Activated T-cell treated with anti-CD3 and anti-CD28 coated beads, Interleukin-2, amount 50 U/mL, for 24 hours (primary cell): ENCODE measurements at regions not wholly inside any gene's neighbourhood (a gene's known extent, or its start where the extent isn't known, plus 50 kb on each side); places are given as distances from the start of the nearest gene placed in this dataset.
"Not testable (repeated sequence)": the region's sequence is repeated elsewhere in the genome, so short reads cannot be mapped to it uniquely, and the experiment has no call there.

Experiments
- DNase-seq: peaks from one replicate; pipeline ENCODE4 v3.0.0-alpha.2; 2020
- H3K27ac Mint-ChIP-seq: 2 replicates; pipeline ENCODE4 v1.8.0; 2020; ENCODE audit warnings: mild to moderate bottlenecking, mixed read lengths
- H3K27me3 Mint-ChIP-seq: 2 replicates; pipeline ENCODE4 v1.8.0; 2020; ENCODE audit warnings: mixed read lengths
- H3K36me3 Mint-ChIP-seq: 2 replicates; pipeline ENCODE4 v1.8.0; 2020; ENCODE audit warnings: low read depth, mixed read lengths
- H3K4me1 Mint-ChIP-seq: 2 replicates; pipeline ENCODE4 v1.8.0; 2020; ENCODE audit warnings: low read depth, mixed read lengths
- H3K4me3 Mint-ChIP-seq: 2 replicates; pipeline ENCODE4 v1.8.0; 2020; ENCODE audit warnings: mild to moderate bottlenecking, moderate library complexity, mixed read lengths
- H3K9me3 Mint-ChIP-seq: 2 replicates; pipeline ENCODE4 v1.8.0; 2020; ENCODE audit warnings: mixed read lengths

DNA sequence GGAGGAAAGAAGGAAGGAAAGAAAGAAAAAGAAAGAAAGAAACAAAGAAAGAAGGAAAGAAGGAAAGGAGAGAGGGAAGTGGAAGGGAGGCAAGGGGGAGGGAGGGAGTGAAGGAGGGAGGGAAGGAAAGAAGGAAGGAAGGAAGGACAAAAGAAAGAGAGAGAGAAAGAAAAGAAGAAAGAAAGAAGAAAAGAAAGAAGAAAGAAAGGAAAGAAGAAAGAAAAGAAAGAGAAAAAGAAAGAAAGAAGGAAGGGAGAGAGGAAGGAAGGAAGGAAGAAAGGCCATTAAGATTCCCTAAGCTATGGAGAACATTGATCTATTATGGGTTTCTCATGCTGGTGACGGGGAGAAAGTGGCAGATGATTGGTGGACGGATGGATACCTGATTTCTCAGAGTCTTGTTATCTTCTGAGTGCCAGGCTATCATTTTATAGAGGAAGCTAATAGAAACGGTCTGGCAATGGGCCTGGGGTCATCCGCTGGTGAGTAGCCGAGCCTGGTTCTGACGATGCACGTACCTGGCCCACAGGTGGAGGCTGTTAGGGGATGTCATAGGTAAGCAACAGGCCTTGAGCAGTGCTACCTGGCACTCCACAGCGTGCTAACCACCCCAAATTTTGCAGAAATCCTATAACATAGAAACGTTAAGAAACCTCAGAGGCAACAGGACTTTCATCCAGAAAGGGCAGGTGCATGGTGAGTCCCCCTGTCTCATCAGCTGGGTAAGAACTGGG is 142.9 kb downstream of the SHOX start:
- Mint-ChIP-seq H3K4me3 (no peak overlapping the region), H3K9me3 (no peaks in the 10 kb centered on the region), H3K27ac (no peak overlapping the region)

DNA sequence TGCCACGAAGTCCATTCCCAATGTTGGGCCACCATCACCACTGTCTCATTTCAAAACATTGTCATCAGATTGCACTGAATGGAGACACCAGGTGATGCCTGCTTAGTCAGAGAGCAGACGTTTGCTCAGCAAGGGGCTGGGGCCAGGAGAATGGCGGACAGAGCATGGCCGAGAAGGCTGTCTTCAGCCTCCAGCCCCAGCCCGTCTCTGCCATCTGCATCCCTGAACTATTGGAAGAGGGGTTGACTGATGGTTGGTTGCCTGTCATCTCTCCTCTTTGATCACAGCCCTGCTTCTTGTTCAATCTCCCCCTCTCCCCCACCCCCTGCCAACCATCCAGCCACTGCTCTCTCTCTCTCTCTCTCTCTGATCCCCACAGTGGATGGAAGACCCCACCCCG is 140.9 kb downstream of the SHOX start:
- Mint-ChIP-seq H3K27me3 (peaks cover 3% of the 10 kb centered on the region), H3K27ac (no peak overlapping the region), H3K9me3 (peaks cover 5% of the 10 kb centered on the region), H3K4me3 (no peak overlapping the region), H3K4me1 (no peaks in the 10 kb centered on the region), H3K36me3 (no peaks in the 10 kb centered on the region)
- no peak for DNase-seq

More for the DNA sequence above, 142.9 kb downstream of the SHOX start:
- Mint-ChIP-seq H3K4me1 (no peaks in the 10 kb centered on the region), H3K36me3 (no peaks in the 10 kb centered on the region), H3K27me3 (peaks cover 3% of the 10 kb centered on the region)
- no peak for DNase-seq

DNA sequence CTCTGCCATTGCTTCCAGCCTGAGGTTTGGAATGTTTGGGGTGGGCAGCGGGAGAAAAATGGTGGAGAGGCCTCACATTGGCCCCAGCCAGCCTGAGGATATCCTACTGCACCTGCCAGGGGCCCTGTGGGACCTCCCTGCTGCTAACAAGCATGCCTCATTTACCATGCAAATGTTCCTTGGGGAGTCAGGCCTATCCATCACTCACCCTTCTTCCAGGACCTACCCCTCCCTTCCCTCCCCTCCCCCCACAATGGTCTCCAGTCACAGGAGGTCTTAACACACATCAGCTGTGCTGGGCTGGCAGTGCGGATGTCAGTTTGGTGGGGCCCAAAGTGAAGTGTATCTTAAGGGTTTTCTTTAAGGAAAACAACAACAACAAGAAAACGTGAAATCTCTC is 139.2 kb downstream of the SHOX start:
- no peaks in the 10 kb centered on the region for H3K4me1 Mint-ChIP-seq
- no peak overlapping the region for H3K27ac Mint-ChIP-seq
- H3K36me3 Mint-ChIP-seq, result no peaks in the 10 kb centered on the region
- DNase-seq, result no peak
- H3K4me3 Mint-ChIP-seq, result no peak overlapping the region
- H3K27me3 Mint-ChIP-seq, result peaks cover 3% of the 10 kb centered on the region
- peaks cover 5% of the 10 kb centered on the region for H3K9me3 Mint-ChIP-seq

DNA sequence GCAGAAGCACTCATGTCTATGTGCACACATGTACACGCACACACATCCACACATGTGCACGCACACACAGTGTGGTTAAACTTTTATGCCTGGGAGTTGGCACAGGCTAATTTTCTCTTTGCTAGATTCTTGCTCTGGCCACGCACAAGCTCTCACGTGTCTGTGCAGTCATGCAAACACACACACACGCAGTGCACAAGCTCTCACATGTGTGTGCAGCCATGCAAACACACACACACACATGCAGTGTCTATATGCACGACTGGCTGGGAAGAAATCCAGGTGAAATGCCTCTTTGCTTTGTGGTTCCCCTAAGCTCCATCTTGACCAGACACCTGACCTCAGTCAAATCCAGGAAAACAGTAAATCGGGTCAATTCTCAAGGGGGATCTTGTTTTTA is 138.0 kb downstream of the SHOX start:
- Mint-ChIP-seq H3K4me3 (no peak overlapping the region), H3K27ac (no peak overlapping the region), H3K9me3 (peaks cover 5% of the 10 kb centered on the region), H3K36me3 (no peaks in the 10 kb centered on the region), H3K27me3 (peaks cover 5% of the 10 kb centered on the region), H3K4me1 (no peaks in the 10 kb centered on the region)
- no peak for DNase-seq

DNA sequence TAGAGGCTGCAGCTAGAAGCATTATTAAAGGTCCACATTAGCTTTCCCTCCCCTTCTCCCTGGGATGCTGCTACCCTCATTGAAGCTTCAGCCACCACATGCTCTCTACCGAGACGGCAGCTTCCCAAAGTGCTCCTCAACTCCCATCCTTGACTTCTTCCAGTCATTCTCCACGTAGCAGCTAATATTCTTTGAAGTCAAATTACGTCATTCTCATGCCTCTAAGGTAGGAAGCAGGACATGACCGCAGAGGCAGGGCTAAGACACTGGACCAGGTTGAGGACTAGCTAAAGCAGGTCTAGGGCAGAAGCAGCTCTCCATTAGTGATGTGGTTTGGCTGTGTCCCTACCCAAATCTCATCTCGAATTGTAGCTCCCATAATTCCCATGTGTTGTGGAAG is 128.3 kb downstream of the SHOX start:
- no peaks in the 10 kb centered on the region for H3K4me1 Mint-ChIP-seq
- no peak overlapping the region for H3K27ac Mint-ChIP-seq
- no peak for DNase-seq
- H3K9me3 Mint-ChIP-seq, result peaks cover 2% of the 10 kb centered on the region
- no peak overlapping the region for H3K4me3 Mint-ChIP-seq
- peaks cover 31% of the 10 kb centered on the region for H3K27me3 Mint-ChIP-seq
- H3K36me3 Mint-ChIP-seq, result no peaks in the 10 kb centered on the region

DNA sequence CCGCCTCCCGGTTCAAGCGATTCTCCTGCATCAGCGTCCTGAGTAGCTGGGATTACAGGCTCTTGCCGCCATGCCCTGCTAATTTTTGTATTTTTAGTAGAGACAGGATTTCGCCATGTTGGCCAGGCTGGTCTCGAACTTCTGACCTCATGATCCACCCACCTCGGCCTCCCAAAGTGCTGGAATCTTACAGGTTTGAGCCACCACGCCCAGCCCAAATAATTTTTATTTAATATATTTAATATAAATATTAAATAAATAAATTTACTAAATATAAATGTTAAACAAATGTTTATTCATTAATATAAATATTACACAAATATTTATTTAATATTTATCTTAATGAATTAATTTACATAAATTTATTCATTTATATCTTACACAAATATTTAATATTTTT is 120.2 kb downstream of the SHOX start:
- no peaks in the 10 kb centered on the region for H3K4me1 Mint-ChIP-seq
- H3K36me3 Mint-ChIP-seq, result no peaks in the 10 kb centered on the region
- no peak overlapping the region for H3K27ac Mint-ChIP-seq
- H3K9me3 Mint-ChIP-seq, result no peaks in the 10 kb centered on the region
- no peaks in the 10 kb centered on the region for H3K27me3 Mint-ChIP-seq
- DNase-seq, result no peak
- no peak overlapping the region for H3K4me3 Mint-ChIP-seq

DNA sequence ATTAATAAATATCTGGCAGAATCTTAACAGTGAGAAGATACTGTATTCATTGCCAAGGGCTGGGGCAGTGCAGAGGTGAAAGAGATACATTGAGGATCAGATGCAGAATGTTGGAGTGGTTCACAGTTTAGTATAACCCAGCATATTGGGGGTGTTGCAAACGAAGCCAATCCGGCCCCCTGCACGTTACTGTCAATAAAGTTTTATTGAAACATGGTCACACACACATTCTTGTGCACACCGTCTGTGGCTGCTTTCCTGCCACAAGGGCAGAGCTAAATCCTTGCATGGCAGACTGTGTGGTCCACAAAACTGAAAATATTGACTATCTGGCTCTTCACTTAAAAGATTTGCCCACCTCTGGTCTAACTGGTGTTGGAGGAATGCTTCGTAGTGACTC is 119.7 kb downstream of the SHOX start:
- H3K4me1 Mint-ChIP-seq, result no peaks in the 10 kb centered on the region
- H3K4me3 Mint-ChIP-seq, result no peak overlapping the region
- no peaks in the 10 kb centered on the region for H3K36me3 Mint-ChIP-seq
- peaks cover 1% of the 10 kb centered on the region for H3K27me3 Mint-ChIP-seq
- H3K27ac Mint-ChIP-seq, result no peak overlapping the region
- H3K9me3 Mint-ChIP-seq, result no peaks in the 10 kb centered on the region
- no peak for DNase-seq

DNA sequence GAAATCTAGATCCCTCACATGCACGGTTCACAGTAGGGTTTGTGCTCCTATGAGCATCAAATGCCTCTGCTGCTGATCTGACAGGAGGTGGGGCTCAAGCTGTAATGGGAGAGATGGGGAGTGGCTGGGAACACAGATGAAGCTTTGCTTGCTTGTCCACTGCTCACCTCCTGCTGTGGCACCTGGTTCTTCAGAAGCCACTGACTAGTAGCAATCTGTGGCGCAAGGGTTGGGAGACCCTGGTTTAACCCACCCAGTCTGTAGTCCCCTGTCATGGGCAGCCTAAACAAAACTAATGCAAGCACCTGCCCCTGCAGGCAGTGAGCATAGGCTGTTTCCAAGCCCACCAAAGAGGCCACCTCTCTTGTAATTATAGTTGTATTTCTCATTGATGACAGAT is 116.6 kb downstream of the SHOX start:
- no peak overlapping the region for H3K4me3 Mint-ChIP-seq
- H3K4me1 Mint-ChIP-seq, result no peaks in the 10 kb centered on the region
- DNase-seq, result no peak
- no peaks in the 10 kb centered on the region for H3K36me3 Mint-ChIP-seq
- peaks cover 8% of the 10 kb centered on the region for H3K9me3 Mint-ChIP-seq
- H3K27ac Mint-ChIP-seq, result no peak overlapping the region
- peaks cover 5% of the 10 kb centered on the region for H3K27me3 Mint-ChIP-seq

DNA sequence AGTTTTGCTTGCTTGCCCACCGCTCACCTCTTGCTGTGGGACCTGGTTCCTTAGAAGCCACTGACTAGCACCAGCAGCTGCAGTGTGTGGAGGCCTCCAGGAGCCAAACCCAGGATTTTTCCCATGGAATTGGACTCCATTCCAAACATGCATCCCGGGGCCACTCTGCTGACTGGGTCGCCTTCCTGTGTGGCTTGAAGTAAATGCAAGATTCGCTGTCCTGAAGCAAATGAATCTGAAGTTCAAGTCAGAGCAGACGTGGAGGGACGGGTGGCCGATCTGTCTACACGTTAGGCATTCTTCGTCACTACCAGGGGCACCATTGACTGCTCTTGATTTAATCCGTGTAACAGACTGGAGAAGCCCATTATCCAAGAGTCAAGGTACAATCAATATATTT is 109.0 kb downstream of the SHOX start:
- H3K27ac Mint-ChIP-seq, result no peak overlapping the region
- H3K9me3 Mint-ChIP-seq, result peaks cover 27% of the 10 kb centered on the region
- H3K27me3 Mint-ChIP-seq, result peaks cover 9% of the 10 kb centered on the region

DNA sequence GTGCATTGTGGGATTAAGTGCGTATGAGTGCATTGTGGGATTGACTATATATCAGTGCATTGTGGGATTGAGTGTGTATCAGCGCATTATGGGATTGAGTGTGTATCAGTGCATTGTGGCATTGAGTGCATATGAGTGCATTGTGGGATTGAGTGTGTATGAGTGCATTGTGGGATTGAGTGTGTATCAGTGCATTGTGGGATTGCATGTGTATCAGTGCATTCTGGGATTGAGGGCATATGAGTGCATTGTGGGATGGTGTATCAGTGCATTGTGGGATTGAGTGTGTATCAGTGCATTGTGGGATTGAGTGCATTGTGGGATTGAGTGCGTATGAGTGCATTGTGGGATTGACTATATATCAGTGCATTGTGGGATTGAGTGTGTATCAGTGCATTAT is 106.4 kb downstream of the SHOX start:
- H3K4me1 Mint-ChIP-seq, H3K27ac Mint-ChIP-seq, H3K4me3 Mint-ChIP-seq, DNase-seq, H3K27me3 Mint-ChIP-seq, H3K36me3 Mint-ChIP-seq: not testable (repeated sequence)
- H3K9me3 Mint-ChIP-seq, result peaks cover 19% of the 10 kb centered on the region

More for the DNA sequence above, 109.0 kb downstream of the SHOX start:
- DNase-seq, result no peak
- no peaks in the 10 kb centered on the region for H3K36me3 Mint-ChIP-seq
- H3K4me1 Mint-ChIP-seq, result peaks cover 2% of the 10 kb centered on the region
- H3K4me3 Mint-ChIP-seq, result no peak overlapping the region

DNA sequence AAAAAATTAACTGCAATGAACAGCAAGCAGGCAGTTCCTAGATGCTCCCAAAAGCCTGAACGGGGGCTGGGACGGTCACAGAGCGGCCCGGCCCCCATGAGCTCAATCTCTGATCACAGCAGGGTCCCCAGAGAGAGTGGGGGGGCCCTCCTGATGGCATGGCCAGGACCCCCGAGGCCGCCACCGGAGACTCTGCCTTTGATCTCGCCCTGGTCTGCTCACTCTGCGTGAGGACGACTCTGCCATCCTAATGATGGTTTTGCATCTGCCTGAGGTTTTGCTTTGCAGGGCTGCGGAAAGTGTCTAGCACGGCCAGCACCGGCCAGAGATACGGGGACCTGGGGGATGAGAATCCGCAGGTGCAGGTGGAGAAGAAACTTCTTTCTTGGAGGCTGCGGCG is 103.8 kb downstream of the SHOX start:
- H3K4me3 Mint-ChIP-seq, result no peak overlapping the region
- H3K9me3 Mint-ChIP-seq, result peaks cover 5% of the 10 kb centered on the region
- H3K36me3 Mint-ChIP-seq, result no peaks in the 10 kb centered on the region
- DNase-seq, result no peak
- H3K27ac Mint-ChIP-seq, result no peak overlapping the region
- no peaks in the 10 kb centered on the region for H3K4me1 Mint-ChIP-seq
- peaks cover 3% of the 10 kb centered on the region for H3K27me3 Mint-ChIP-seq

DNA sequence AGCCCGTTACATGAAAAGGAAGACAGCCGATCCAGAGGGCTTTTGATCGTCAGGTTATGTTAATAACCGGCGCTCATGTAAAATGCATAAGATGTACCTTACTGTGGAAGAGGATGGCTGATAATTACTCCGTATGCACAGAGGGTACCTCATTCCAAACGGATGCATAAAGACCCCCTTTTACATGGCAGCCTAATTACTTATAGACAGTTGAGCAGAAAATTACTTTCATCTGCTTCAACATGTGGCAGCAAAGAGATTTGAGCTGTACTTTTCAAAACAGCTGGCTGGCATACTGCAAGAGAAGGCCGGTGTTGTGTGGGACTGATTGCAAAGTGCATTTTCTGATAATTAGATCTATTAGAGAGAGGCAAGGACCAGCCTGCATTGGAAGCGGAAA is 103.4 kb downstream of the SHOX start:
- H3K27me3 Mint-ChIP-seq, result peaks cover 3% of the 10 kb centered on the region
- H3K9me3 Mint-ChIP-seq, result peaks cover 5% of the 10 kb centered on the region
- H3K4me1 Mint-ChIP-seq, result no peaks in the 10 kb centered on the region
- H3K27ac Mint-ChIP-seq, result no peak overlapping the region
- H3K4me3 Mint-ChIP-seq, result no peak overlapping the region
- H3K36me3 Mint-ChIP-seq, result no peaks in the 10 kb centered on the region
- no peak for DNase-seq

DNA sequence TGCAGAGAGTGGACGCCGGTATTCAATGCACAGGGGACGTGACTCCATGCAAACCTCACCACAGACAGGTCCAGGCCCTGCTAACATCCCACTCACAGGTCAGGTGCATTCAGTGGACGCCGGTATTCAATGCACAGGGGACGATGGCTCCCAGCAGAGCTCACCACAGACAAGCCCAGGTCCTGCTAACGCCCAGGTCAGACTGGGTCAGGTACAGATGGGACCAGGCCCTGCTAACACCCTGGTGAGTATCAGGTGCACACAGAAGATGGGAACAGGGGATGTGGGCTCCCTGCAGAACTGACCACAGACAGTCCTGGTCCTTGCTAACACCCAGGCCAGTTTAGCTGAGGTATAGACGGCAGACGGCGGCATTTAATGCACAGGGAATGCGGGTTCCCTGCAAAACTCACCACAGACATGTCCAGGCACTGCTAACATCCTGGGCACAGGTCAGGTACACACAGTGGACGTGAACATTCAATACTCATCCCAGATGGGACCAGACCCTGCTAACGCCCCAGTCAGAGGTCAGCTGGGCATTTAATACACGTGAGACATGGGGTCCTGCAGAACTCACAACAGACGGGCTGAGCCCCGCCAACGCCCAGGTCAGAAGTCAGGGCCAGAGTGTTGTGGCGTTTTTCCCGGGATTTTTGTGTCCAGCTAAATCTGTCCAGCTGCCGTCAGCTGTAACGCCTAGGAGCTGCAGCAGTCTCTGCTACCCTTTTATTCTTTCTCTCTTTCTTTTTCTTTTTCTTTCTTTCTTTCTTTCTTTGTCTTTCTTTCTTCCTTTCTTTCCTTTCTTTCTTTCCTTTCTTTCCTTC is 99.2 kb downstream of the SHOX start:
- no peak for DNase-seq
- H3K9me3 Mint-ChIP-seq, result no peaks in the 10 kb centered on the region
- no peak overlapping the region for H3K4me3 Mint-ChIP-seq
- no peaks in the 10 kb centered on the region for H3K27me3 Mint-ChIP-seq
- H3K36me3 Mint-ChIP-seq, result no peaks in the 10 kb centered on the region
- H3K27ac Mint-ChIP-seq, result no peak overlapping the region
- no peaks in the 10 kb centered on the region for H3K4me1 Mint-ChIP-seq

DNA sequence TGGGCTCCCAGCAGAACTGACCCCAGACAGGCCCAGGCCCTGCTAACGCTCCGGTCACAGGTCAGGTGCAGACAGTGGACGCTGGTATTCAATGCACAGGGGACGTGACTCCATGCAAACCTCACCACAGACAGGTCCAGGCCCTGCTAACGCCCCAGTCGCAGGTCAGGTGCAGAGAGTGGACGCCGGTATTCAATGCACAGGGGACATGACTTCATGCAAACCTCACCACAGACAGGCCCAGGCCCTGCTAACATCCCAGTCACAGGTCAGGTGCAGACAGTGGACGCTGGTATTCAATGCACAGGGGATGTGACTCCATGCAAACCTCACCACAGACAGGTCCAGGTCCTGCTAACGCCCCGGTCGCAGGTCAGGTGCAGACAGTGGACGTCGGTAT is 98.5 kb downstream of the SHOX start:
- H3K9me3 Mint-ChIP-seq, H3K27me3 Mint-ChIP-seq, H3K4me3 Mint-ChIP-seq, H3K27ac Mint-ChIP-seq, H3K36me3 Mint-ChIP-seq, H3K4me1 Mint-ChIP-seq, DNase-seq: not testable (repeated sequence)

DNA sequence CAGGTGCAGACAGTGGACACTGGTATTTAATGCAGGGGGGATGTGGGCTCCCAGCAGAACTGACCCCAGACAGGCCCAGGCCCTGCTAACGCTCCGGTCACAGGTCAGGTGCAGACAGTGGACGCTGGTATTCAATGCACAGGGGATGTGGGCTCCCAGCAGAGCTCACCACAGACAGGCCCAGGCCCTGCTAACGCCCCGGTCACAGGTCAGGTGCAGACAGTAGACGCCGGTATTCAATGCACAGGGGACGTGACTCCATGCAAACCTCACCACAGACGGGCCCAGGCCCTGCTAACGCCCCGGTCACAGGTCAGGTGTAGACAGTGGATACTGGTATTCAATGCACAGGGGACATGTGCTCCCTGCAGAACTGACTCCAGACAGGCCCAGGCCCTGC is 98.0 kb downstream of the SHOX start:
- H3K36me3 Mint-ChIP-seq, DNase-seq, H3K4me1 Mint-ChIP-seq, H3K27ac Mint-ChIP-seq, H3K27me3 Mint-ChIP-seq, H3K9me3 Mint-ChIP-seq, H3K4me3 Mint-ChIP-seq: not testable (repeated sequence)
